Brain microvascular endothelial cell (primary cell): ENCODE measurements at regions not wholly inside any gene's neighbourhood (a gene's known extent, or its start where the extent isn't known, plus 50 kb on each side); places are given as distances from the start of the nearest gene placed in this dataset.

ENCODE experiments used
- DNase-seq: peaks from one replicate; pipeline ENCODE4 v3.0.0-alpha.2; 2020
- H3K27ac ChIP-seq: fragments of 250-450 bp; sonication (Bioruptor Pico); 2 replicates; pipeline ENCODE4 v1.5.1; 2020; ENCODE audit warnings: mild to moderate bottlenecking, moderate library complexity
- H3K27me3 ChIP-seq: fragments of 250-450 bp; sonication (Bioruptor Pico); replicated peaks from 2 replicates; pipeline ENCODE4 v1.5.1; 2020; ENCODE audit warnings: mild to moderate bottlenecking
- H3K36me3 ChIP-seq: fragments of 250-450 bp; sonication (Bioruptor Pico); replicated peaks from 2 replicates; pipeline ENCODE4 v1.5.1; 2020; ENCODE audit warnings: mild to moderate bottlenecking
- H3K4me3 ChIP-seq: 2 replicates; pipeline ENCODE4 v1.5.1; 2011; ENCODE audit warnings: low read depth, mild to moderate bottlenecking, control low read depth, low read length, moderate library complexity
- CTCF ChIP-seq: IDR thresholded peaks from 2 replicates; pipeline ENCODE4 v1.5.1; 2011; ENCODE audit warnings: low read depth, mild to moderate bottlenecking, moderate library complexity, low read length, control low read depth, inconsistent platforms; ENCODE audit errors: missing control alignments
- in situ Hi-C: cut with HindIII; loops from 2 replicates; pipeline ENCODE4 v1.10.0; 2017; ENCODE audit warnings: low sequenced_read_pairs, low pct_ligation_motif_present

- Histone ChIP-seq H3K27me3 (no peaks in the 10 kb centered on the region), H3K27ac (no peak overlapping the region), H3K36me3 (no peaks in the 10 kb centered on the region), H3K4me3 (no peak overlapping the region)
- no peak for DNase-seq
- TF ChIP-seq CTCF: no peak
- in situ Hi-C loops: no loop called here
These were observed 270.7 kb upstream of the HDAC4 start for GRCh38 chr2:239671471-239671870.

GRCh38 chr2:239670463-239671120 lies 269.8 kb upstream of the HDAC4 start:
- no peak for TF ChIP-seq CTCF
- Histone ChIP-seq H3K27me3 (no peaks in the 10 kb centered on the region), H3K27ac (no peak overlapping the region), H3K36me3 (no peaks in the 10 kb centered on the region), H3K4me3 (no peak overlapping the region)
- in situ Hi-C loops: no loop called here
- no peak for DNase-seq

GRCh38 chr2:239669899-239670460 lies 269.2 kb upstream of the HDAC4 start:
- Histone ChIP-seq H3K27ac (no peak overlapping the region), H3K4me3 (no peak overlapping the region), H3K27me3 (no peaks in the 10 kb centered on the region), H3K36me3 (no peaks in the 10 kb centered on the region)
- in situ Hi-C loops: no loop called here
- no peak for TF ChIP-seq CTCF
- DNase-seq: no peak

GRCh38 chr2:239669181-239669898 lies 268.5 kb upstream of the HDAC4 start:
- H3K27ac ChIP-seq: no peak overlapping the region
- no peak for DNase-seq
- TF ChIP-seq CTCF: no peak
- in situ Hi-C loops: no loop called here
- H3K27me3 ChIP-seq: no peaks in the 10 kb centered on the region
- H3K36me3 ChIP-seq: no peaks in the 10 kb centered on the region
- no peak overlapping the region for H3K4me3 ChIP-seq

- Histone ChIP-seq H3K4me3 (no peak overlapping the region), H3K36me3 (no peaks in the 10 kb centered on the region), H3K27me3 (no peaks in the 10 kb centered on the region), H3K27ac (no peak overlapping the region)
- in situ Hi-C loops: no loop called here
- DNase-seq: no peak
- no peak for TF ChIP-seq CTCF
These were observed 267.8 kb upstream of the HDAC4 start for GRCh38 chr2:239668651-239669050.

GRCh38 chr2:239668042-239668441 lies 267.2 kb upstream of the HDAC4 start:
- DNase-seq: no peak
- Histone ChIP-seq H3K4me3 (no peak overlapping the region), H3K36me3 (no peaks in the 10 kb centered on the region), H3K27ac (no peak overlapping the region), H3K27me3 (no peaks in the 10 kb centered on the region)
- TF ChIP-seq CTCF: no peak
- in situ Hi-C loops: no loop called here
